ENCODE measurements at regions not wholly inside any gene's neighbourhood (a gene's known extent, or its start where the extent isn't known, plus 50 kb on each side); places are given as distances from the start of the nearest gene placed in this dataset.

DNA sequence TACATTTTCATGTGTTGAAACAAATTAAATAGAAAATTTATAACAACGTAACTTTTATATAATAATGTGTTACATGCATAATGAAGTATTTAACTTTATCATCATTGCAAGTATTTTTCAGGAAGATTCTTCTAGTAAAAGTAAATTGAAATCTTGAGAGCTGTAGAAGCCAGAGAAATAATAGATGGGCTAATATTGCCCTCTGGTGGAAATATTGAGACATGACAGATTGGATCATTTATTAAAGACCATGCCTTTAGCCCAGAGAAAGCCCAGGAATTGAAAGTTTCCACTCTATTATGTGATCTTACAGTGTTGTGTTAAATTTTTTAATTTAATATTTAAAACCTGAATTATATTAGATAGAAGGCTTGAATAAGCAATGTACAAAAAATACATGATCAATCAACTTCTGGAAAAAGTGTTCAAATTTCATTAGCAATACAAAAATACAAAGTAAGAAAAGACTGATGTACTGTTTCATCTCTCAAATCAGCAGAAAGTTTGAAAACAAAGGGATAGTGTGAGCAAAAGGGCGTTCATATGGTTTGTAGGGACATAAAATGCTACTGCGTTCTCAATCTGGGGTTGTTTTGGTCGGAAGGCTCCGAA lies 52.7 kb upstream of the SPTSSB start:
- intact Hi-C loops (cut with DNase I; ENCODE audit: low total_unique reads): loop anchor here (5.0 kb wide), 1 partner anchor 152 kb away; no protein-coding TSS in a partner anchor
- Histone ChIP-seq H3K4me1 (no peaks in the 10 kb centered on the region), H3K9me3 (no peaks in the 10 kb centered on the region), H3K27ac (no peak overlapping the region), H3K36me3 (no peaks in the 10 kb centered on the region), H3K4me3 (no peak overlapping the region), H3K27me3 (no peaks in the 10 kb centered on the region)
- TF ChIP-seq, protein P1, sequence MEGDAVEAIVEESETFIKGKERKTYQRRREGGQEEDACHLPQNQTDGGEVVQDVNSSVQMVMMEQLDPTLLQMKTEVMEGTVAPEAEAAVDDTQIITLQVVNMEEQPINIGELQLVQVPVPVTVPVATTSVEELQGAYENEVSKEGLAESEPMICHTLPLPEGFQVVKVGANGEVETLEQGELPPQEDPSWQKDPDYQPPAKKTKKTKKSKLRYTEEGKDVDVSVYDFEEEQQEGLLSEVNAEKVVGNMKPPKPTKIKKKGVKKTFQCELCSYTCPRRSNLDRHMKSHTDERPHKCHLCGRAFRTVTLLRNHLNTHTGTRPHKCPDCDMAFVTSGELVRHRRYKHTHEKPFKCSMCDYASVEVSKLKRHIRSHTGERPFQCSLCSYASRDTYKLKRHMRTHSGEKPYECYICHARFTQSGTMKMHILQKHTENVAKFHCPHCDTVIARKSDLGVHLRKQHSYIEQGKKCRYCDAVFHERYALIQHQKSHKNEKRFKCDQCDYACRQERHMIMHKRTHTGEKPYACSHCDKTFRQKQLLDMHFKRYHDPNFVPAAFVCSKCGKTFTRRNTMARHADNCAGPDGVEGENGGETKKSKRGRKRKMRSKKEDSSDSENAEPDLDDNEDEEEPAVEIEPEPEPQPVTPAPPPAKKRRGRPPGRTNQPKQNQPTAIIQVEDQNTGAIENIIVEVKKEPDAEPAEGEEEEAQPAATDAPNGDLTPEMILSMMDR (IDR thresholded peaks at IDR 0.05): peak; percentile 70 to 80
- no peak for DNase-seq

- TF ChIP-seq, protein P1 (IDR thresholded peaks at IDR 0.05): no peak
Observed at GRCh38 chr3:161422171-161422700, 50.9 kb upstream of the SPTSSB start.

More at GRCh38 chr3:161422171-161422700, 50.9 kb upstream of the SPTSSB start:
- no peak overlapping the region for H3K4me3 ChIP-seq
- no peaks in the 10 kb centered on the region for H3K4me1 ChIP-seq
- H3K27ac ChIP-seq: no peak overlapping the region
- no peaks in the 10 kb centered on the region for H3K36me3 ChIP-seq
- no peaks in the 10 kb centered on the region for H3K9me3 ChIP-seq
- DNase-seq: no peak
- intact Hi-C loops (cut with DNase I; ENCODE audit: low total_unique reads): loop anchor here (5.0 kb wide), 1 partner anchor 150 kb away; no protein-coding TSS in a partner anchor
- no peaks in the 10 kb centered on the region for H3K27me3 ChIP-seq

Data from tibial artery (tissue), 4 donors.